Ishikawa (cell line): ENCODE measurements at regions not wholly inside any gene's neighbourhood (a gene's known extent, or its start where the extent isn't known, plus 50 kb on each side); places are given as distances from the start of the nearest gene placed in this dataset.

ENCODE experiments used
- CEBPB ChIP-seq: IDR thresholded peaks from 2 replicates; pipeline ENCODE4 v1.6.1; 2012
- CREB1 ChIP-seq: IDR thresholded peaks from 2 replicates; pipeline ENCODE4 v1.6.1; 2012; ENCODE audit warnings: low read depth
- EGR1 ChIP-seq: IDR thresholded peaks from 2 replicates; pipeline ENCODE4 v1.6.1; 2012
- EP300 ChIP-seq: IDR thresholded peaks from 2 replicates; pipeline ENCODE4 v1.6.1; 2012; ENCODE audit warnings: borderline replicate concordance
- FOXM1 ChIP-seq: IDR thresholded peaks from 2 replicates; pipeline ENCODE4 v1.6.1; 2012; ENCODE audit warnings: low read depth, borderline replicate concordance
- MAX ChIP-seq: IDR thresholded peaks from 2 replicates; pipeline ENCODE4 v1.6.1; 2012
- NFIC ChIP-seq: IDR thresholded peaks from 2 replicates; pipeline ENCODE4 v1.6.1; 2012
- RAD21 ChIP-seq: IDR thresholded peaks from 2 replicates; pipeline ENCODE4 v1.6.1; 2012; ENCODE audit warnings: low read depth
- REST ChIP-seq: IDR thresholded peaks from 2 replicates; pipeline ENCODE4 v1.6.1; 2012; ENCODE audit warnings: low read depth, mild to moderate bottlenecking
- TAF1 ChIP-seq: IDR thresholded peaks from 2 replicates; pipeline ENCODE4 v1.6.1; 2012; ENCODE audit warnings: low read depth, mild to moderate bottlenecking
- TCF12 ChIP-seq: IDR thresholded peaks from 2 replicates; pipeline ENCODE4 v1.6.1; 2012; ENCODE audit warnings: low read depth
- TEAD4 ChIP-seq: IDR thresholded peaks from 2 replicates; pipeline ENCODE4 v1.6.1; 2012
- USF1 ChIP-seq: IDR thresholded peaks from 2 replicates; pipeline ENCODE4 v1.6.1; 2012
- YY1 ChIP-seq: IDR thresholded peaks from 2 replicates; pipeline ENCODE4 v1.6.1; 2012; ENCODE audit warnings: low read depth
- ZBTB7A ChIP-seq: IDR thresholded peaks from 2 replicates; pipeline ENCODE4 v1.6.1; 2012; ENCODE audit warnings: low read depth

GRCh38 chr13:59343993-59344822 lies 819.5 kb downstream of the DIAPH3 start:
- no peak for TF ChIP-seq EGR1
- TF ChIP-seq NFIC: no peak
- TF ChIP-seq MAX: no peak

GRCh38 chr13:59345311-59345710 lies 818.4 kb downstream of the DIAPH3 start:
- TF ChIP-seq TEAD4: no peak
- no peak for TF ChIP-seq TCF12
- TF ChIP-seq RAD21: no peak
- TF ChIP-seq EP300: no peak
- TF ChIP-seq NFIC: no peak

- TF ChIP-seq USF1 (no peak), YY1 (no peak), CEBPB (no peak), FOXM1 (no peak), REST (no peak), NFIC (no peak), ZBTB7A (no peak), EP300 (no peak), CREB1 (no peak), TAF1 (no peak), TEAD4 (no peak)
Observed at GRCh38 chr13:59346999-59347723, 816.6 kb downstream of the DIAPH3 start.

GRCh38 chr13:59348617-59349016 lies 815.1 kb downstream of the DIAPH3 start:
- no peak for TF ChIP-seq RAD21
- no peak for TF ChIP-seq EGR1
- TF ChIP-seq REST: no peak
- TF ChIP-seq CEBPB: no peak
- TF ChIP-seq YY1: no peak
- TF ChIP-seq TAF1: no peak
- no peak for TF ChIP-seq ZBTB7A
- TF ChIP-seq FOXM1: no peak
- no peak for TF ChIP-seq CREB1
- no peak for TF ChIP-seq USF1

- TF ChIP-seq EP300 (no peak), CEBPB (no peak), USF1 (no peak), TAF1 (no peak), TCF12 (no peak), RAD21 (no peak)
Observed at GRCh38 chr13:59352600-59352999, 811.1 kb downstream of the DIAPH3 start.

- TF ChIP-seq NFIC (no peak), EGR1 (no peak), TCF12 (no peak), REST (no peak), USF1 (no peak), YY1 (no peak), RAD21 (no peak), TEAD4 (no peak), ZBTB7A (no peak), FOXM1 (no peak), CREB1 (no peak), EP300 (no peak), CEBPB (no peak), TAF1 (no peak), MAX (no peak)
Observed at GRCh38 chr13:59354665-59355369, 808.9 kb downstream of the DIAPH3 start.
